ENCODE measurements at regions not wholly inside any gene's neighbourhood (a gene's known extent, or its start where the extent isn't known, plus 50 kb on each side); places are given as distances from the start of the nearest gene placed in this dataset.

DNA sequence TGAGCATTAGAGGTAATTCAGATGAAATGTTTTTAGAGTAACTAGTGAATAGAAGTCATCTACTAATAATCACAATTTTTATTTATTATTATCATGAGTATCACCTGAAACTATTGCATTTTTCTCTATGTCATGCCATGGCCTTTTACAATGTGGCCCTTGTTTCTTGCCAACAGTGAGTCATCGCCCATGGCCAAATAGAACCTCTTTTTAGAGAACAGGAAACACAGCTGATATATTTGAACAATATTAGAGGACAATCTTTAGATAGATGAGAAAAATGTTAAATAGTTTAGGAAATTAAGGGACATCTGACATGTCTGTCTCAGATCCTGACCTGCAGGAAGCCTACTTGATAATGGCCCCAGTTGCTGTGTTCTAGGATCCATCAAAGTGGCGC lies 1584.4 kb upstream of the GOT2 start:
- no peak overlapping the region for H3K4me3 Mint-ChIP-seq
- CTCF ChIA-PET: no interaction called here
- POLR2A ChIA-PET: no interaction called here
- H3K27ac Mint-ChIP-seq: no peak overlapping the region
- intact Hi-C loops (cut with micrococcal nuclease): no loop called here
- TF ChIP-seq, protein P1, sequence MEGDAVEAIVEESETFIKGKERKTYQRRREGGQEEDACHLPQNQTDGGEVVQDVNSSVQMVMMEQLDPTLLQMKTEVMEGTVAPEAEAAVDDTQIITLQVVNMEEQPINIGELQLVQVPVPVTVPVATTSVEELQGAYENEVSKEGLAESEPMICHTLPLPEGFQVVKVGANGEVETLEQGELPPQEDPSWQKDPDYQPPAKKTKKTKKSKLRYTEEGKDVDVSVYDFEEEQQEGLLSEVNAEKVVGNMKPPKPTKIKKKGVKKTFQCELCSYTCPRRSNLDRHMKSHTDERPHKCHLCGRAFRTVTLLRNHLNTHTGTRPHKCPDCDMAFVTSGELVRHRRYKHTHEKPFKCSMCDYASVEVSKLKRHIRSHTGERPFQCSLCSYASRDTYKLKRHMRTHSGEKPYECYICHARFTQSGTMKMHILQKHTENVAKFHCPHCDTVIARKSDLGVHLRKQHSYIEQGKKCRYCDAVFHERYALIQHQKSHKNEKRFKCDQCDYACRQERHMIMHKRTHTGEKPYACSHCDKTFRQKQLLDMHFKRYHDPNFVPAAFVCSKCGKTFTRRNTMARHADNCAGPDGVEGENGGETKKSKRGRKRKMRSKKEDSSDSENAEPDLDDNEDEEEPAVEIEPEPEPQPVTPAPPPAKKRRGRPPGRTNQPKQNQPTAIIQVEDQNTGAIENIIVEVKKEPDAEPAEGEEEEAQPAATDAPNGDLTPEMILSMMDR (IDR thresholded peaks at IDR 0.05): no peak
- H3K27me3 Mint-ChIP-seq: no peaks in the 10 kb centered on the region
- DNase-seq (no peak), ATAC-seq (ENCODE audit: low read depth) (no peak)
- no peaks in the 10 kb centered on the region for H3K4me1 Mint-ChIP-seq
- peaks cover 5% of the 10 kb centered on the region for H3K9me3 Mint-ChIP-seq
- no peaks in the 10 kb centered on the region for H3K36me3 Mint-ChIP-seq (ENCODE audit: low read depth)

DNA sequence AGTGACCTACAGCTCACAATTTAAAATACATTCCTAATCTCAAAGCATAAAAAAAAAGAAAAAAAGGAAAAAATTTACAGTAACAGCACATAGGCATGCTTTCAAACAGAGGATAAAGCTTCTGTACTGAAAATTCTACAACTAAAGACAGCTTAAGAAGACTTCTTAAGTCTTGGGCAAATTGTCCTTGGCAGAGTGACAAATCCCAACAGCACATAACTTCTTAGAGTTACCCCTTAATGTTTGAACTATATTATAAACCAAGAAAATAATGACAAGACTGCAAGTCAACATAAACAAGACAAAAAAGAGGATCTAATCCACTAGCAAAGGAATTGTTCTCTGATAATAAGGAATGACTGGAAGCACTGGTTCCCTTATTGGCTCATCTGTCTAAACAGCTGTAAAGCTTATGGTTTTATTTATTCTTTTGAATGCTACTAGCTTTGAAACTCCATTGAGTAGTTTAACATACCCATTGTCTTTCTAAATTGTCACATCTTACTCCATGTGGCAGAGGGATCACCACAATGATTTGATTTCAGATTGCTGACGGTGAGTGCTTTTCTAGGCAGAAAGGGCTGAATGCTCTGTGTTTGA lies 1576.8 kb upstream of the GOT2 start:
- CTCF ChIA-PET: no interaction called here
- DNase-seq: no peak
- Mint-ChIP-seq H3K4me3 (no peak overlapping the region), H3K4me1 (no peaks in the 10 kb centered on the region), H3K36me3 (ENCODE audit: low read depth) (no peaks in the 10 kb centered on the region), H3K27ac (no peak overlapping the region), H3K27me3 (no peaks in the 10 kb centered on the region), H3K9me3 (peaks cover 2% of the 10 kb centered on the region)
- no peak for ATAC-seq (ENCODE audit: low read depth)
- POLR2A ChIA-PET: no interaction called here
- intact Hi-C loops (cut with micrococcal nuclease): no loop called here
- TF ChIP-seq, protein P1 (IDR thresholded peaks at IDR 0.05): no peak

DNA sequence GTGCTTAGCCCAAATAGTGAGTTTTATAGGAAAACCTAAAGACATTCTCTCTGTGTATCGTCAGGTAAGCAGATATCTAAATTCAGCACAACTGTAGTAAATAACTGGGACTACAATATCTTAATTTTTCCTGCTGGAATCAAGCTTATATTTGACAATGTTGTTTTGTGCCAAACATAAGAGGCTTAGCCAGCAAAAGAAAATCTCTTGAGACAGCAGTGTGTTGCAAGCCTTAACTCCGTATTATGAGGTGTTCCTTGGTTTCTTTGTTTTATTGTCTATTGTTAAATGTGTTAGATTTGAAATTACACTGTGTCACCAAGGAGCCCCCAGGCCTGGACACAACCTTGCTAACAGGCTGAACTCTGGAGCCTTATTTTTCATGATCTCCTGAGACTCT lies 1570.6 kb upstream of the GOT2 start:
- ChIA-PET POLR2A (no interaction called here), CTCF (interaction anchor here (0.6 kb wide), 1 partner anchor 654 kb away, joined by 3 read pairs; no protein-coding TSS in a partner anchor)
- TF ChIP-seq, protein P1 (IDR thresholded peaks at IDR 0.05): no peak

DNA sequence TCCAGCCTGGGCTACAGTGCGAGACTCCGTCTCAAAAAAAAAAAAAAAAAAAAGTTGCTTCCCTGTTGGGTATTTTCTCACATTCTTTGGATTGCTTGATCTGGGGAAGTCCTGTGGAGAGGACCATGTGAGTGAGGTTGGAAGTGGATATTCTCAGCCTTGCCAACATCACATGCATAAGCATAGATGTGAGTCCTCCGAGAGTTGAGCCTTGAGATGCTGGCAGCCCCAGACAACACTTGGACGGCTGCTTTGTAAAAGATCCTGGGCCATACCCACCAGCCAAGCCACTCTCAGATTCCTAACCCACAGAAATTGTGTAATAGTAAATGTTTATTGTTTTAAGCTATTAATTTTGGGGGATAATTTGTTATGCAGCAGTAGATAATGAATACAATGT lies 1570.0 kb upstream of the GOT2 start:
- no peak for ATAC-seq (ENCODE audit: low read depth)
- no peak for DNase-seq
- Mint-ChIP-seq H3K4me1 (no peaks in the 10 kb centered on the region), H3K27me3 (no peaks in the 10 kb centered on the region), H3K9me3 (peaks cover 5% of the 10 kb centered on the region), H3K27ac (no peak overlapping the region), H3K36me3 (ENCODE audit: low read depth) (no peaks in the 10 kb centered on the region), H3K4me3 (no peak overlapping the region)
- intact Hi-C loops (cut with micrococcal nuclease): no loop called here
- POLR2A ChIA-PET: no interaction called here
- CTCF ChIA-PET: no interaction called here
- TF ChIP-seq, protein P1 (IDR thresholded peaks at IDR 0.05): no peak

More for the DNA sequence above, 1570.6 kb upstream of the GOT2 start:
- ATAC-seq (ENCODE audit: low read depth): no peak
- no peak for DNase-seq
- H3K9me3 Mint-ChIP-seq: peaks cover 5% of the 10 kb centered on the region
- no peaks in the 10 kb centered on the region for H3K27me3 Mint-ChIP-seq
- H3K36me3 Mint-ChIP-seq (ENCODE audit: low read depth): no peaks in the 10 kb centered on the region
- no peaks in the 10 kb centered on the region for H3K4me1 Mint-ChIP-seq
- H3K4me3 Mint-ChIP-seq: no peak overlapping the region
- no peak overlapping the region for H3K27ac Mint-ChIP-seq
- intact Hi-C loops (cut with micrococcal nuclease): no loop called here

DNA sequence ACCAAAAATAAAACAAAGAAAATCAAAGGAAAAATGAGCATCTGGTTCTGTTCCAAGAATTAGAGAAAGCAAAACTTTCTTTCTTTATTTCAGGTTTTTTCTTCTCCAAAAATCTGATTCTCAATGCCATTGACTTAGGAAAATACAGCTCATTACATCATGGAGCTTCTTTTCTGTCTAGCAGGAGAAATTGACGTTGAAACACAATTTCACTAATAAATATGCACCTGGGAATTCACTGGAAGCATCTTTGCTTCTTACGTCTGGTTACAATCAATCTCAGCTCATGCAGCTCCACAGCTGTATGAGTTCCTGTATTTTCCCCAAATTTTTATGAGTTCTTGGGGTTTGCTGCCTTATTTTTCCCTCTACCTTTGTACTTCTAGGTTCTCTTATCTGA lies 1568.6 kb upstream of the GOT2 start:
- intact Hi-C loops (cut with micrococcal nuclease): no loop called here

More for the DNA sequence above, 1568.6 kb upstream of the GOT2 start:
- ChIA-PET POLR2A (no interaction called here), CTCF (no interaction called here)
- H3K27ac Mint-ChIP-seq: no peak overlapping the region
- no peaks in the 10 kb centered on the region for H3K27me3 Mint-ChIP-seq
- TF ChIP-seq, protein P1 (IDR thresholded peaks at IDR 0.05): no peak
- ATAC-seq (ENCODE audit: low read depth) (no peak), DNase-seq (no peak)
- no peaks in the 10 kb centered on the region for H3K4me1 Mint-ChIP-seq
- no peaks in the 10 kb centered on the region for H3K36me3 Mint-ChIP-seq (ENCODE audit: low read depth)
- no peak overlapping the region for H3K4me3 Mint-ChIP-seq
- peaks cover 7% of the 10 kb centered on the region for H3K9me3 Mint-ChIP-seq
